ENCODE measurements at regions not wholly inside any gene's neighbourhood (a gene's known extent, or its start where the extent isn't known, plus 50 kb on each side); places are given as distances from the start of the nearest gene placed in this dataset.

DNA sequence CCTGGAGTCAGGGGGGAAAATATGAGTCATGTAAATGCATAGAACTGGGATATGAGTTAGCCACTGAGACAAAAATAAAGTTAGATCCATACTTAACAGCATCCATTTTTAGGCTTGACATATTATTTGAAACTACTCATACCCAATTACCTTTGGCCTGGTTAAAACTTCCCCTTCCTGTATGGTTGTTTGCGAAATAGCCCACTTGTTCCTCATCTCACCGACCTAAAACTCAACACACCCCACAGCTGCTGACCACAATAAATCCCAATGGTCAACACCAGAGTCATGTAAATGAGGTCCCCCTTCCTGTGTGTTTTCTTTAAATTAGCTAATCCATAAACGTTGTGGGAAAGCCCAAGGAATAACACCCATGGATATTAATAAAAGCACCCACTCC is 55.2 kb upstream of the TMEM215 start:
- TF ChIP-seq, protein P1, sequence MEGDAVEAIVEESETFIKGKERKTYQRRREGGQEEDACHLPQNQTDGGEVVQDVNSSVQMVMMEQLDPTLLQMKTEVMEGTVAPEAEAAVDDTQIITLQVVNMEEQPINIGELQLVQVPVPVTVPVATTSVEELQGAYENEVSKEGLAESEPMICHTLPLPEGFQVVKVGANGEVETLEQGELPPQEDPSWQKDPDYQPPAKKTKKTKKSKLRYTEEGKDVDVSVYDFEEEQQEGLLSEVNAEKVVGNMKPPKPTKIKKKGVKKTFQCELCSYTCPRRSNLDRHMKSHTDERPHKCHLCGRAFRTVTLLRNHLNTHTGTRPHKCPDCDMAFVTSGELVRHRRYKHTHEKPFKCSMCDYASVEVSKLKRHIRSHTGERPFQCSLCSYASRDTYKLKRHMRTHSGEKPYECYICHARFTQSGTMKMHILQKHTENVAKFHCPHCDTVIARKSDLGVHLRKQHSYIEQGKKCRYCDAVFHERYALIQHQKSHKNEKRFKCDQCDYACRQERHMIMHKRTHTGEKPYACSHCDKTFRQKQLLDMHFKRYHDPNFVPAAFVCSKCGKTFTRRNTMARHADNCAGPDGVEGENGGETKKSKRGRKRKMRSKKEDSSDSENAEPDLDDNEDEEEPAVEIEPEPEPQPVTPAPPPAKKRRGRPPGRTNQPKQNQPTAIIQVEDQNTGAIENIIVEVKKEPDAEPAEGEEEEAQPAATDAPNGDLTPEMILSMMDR (conservative IDR thresholded peaks at IDR 0.05) = no peak
- no peak for TF ChIP-seq ZFX (IDR thresholded peaks at IDR 0.05)
